Cardiac muscle cell (in vitro differentiated cells and primary cell): ENCODE measurements at regions not wholly inside any gene's neighbourhood (a gene's known extent, or its start where the extent isn't known, plus 50 kb on each side); places are given as distances from the start of the nearest gene placed in this dataset.

Experiments used
- DNase-seq, 2 donors: peaks; one replicate each; pipeline versions ENCODE4 v3.0.0 to v3.0.0-alpha.2; 2010 to 2017; ENCODE audit warnings: low read depth in 1 of 2, low spot score in 1 of 2
- H3K27ac ChIP-seq: fragments of 200-600 bp; sonication (generic); 2 replicates; pipeline ENCODE4 v1.5.1; 2016
- H3K27me3 ChIP-seq: fragments of 200-600 bp; sonication (generic); 2 replicates; pipeline ENCODE4 v1.6.0; 2016; ENCODE audit warnings: control low read depth
- H3K36me3 ChIP-seq: fragments of 200-600 bp; sonication (generic); 2 replicates; pipeline ENCODE4 v1.5.1; 2016; ENCODE audit warnings: control low read depth
- H3K4me1 ChIP-seq: fragments of 200-600 bp; sonication (generic); 2 replicates; pipeline ENCODE4 v1.8.1; 2017; ENCODE audit warnings: low read depth, mild to moderate bottlenecking, mixed run types
- H3K4me3 ChIP-seq: fragments of 200-600 bp; sonication (generic); 2 replicates; pipeline ENCODE4 v1.5.1; 2016; ENCODE audit warnings: mild to moderate bottlenecking
- H3K9me3 ChIP-seq: fragments of 200-600 bp; sonication (generic); 2 replicates; pipeline ENCODE4 v1.5.1; 2017; ENCODE audit warnings: low read depth, mild to moderate bottlenecking, control low read depth
- TF ChIP-seq, protein P1 (sequence below): IDR thresholded peaks from 2 replicates; pipeline ENCODE4 v1.5.1; 2012; ENCODE audit warnings: low read depth, mild to moderate bottlenecking, low read length

DNA sequence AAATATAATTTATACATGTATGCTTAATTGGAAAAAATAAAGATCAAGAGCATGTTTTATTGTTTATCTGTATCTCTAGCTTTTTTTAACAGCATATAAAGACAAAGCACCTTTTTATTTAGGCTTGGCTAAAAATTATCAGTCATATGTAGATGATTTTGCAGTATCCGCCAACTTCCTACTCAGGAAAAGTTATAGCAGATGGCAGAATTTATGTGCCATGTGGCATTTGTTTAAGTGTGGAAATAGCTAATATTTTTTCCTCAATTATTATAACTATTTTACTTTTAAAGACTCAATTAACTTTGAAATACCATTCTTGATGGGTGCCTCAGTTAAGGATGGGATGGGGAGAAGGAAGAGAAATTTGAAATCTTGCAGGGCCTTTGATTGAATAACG is 762.1 kb upstream of the RBFOX1 start:
- DNase-seq = no peak
- Histone ChIP-seq H3K27me3 (peaks cover 3% of the 10 kb centered on the region), H3K36me3 (no peaks in the 10 kb centered on the region), H3K4me1 (no peaks in the 10 kb centered on the region), H3K9me3 (no peaks in the 10 kb centered on the region), H3K4me3 (no peak overlapping the region), H3K27ac (no peak overlapping the region)
- TF ChIP-seq, protein P1, sequence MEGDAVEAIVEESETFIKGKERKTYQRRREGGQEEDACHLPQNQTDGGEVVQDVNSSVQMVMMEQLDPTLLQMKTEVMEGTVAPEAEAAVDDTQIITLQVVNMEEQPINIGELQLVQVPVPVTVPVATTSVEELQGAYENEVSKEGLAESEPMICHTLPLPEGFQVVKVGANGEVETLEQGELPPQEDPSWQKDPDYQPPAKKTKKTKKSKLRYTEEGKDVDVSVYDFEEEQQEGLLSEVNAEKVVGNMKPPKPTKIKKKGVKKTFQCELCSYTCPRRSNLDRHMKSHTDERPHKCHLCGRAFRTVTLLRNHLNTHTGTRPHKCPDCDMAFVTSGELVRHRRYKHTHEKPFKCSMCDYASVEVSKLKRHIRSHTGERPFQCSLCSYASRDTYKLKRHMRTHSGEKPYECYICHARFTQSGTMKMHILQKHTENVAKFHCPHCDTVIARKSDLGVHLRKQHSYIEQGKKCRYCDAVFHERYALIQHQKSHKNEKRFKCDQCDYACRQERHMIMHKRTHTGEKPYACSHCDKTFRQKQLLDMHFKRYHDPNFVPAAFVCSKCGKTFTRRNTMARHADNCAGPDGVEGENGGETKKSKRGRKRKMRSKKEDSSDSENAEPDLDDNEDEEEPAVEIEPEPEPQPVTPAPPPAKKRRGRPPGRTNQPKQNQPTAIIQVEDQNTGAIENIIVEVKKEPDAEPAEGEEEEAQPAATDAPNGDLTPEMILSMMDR = no peak

DNA sequence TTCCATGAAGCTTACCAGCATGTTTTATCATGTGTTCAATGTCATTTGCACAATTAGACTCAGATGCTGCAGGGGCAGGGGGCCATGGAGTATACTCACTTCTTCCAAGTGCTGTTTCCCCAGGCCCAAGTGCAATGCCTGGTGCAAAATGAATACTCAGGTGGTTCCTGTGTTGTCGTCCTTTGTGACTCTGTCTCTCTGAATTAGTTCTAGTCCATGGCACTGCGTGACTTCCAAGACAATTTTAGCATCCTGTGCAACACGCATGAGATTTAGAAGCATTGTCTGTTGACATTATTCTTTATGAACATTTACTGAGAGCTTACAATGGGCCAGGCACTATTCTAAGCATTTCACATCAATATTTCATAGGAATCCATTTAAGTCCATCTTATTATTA is 769.7 kb upstream of the RBFOX1 start:
- Histone ChIP-seq H3K27ac (no peak overlapping the region), H3K4me3 (no peak overlapping the region), H3K27me3 (no peaks in the 10 kb centered on the region), H3K9me3 (no peaks in the 10 kb centered on the region), H3K36me3 (no peaks in the 10 kb centered on the region), H3K4me1 (no peaks in the 10 kb centered on the region)
- TF ChIP-seq, protein P1 = no peak
- DNase-seq = no peak

DNA sequence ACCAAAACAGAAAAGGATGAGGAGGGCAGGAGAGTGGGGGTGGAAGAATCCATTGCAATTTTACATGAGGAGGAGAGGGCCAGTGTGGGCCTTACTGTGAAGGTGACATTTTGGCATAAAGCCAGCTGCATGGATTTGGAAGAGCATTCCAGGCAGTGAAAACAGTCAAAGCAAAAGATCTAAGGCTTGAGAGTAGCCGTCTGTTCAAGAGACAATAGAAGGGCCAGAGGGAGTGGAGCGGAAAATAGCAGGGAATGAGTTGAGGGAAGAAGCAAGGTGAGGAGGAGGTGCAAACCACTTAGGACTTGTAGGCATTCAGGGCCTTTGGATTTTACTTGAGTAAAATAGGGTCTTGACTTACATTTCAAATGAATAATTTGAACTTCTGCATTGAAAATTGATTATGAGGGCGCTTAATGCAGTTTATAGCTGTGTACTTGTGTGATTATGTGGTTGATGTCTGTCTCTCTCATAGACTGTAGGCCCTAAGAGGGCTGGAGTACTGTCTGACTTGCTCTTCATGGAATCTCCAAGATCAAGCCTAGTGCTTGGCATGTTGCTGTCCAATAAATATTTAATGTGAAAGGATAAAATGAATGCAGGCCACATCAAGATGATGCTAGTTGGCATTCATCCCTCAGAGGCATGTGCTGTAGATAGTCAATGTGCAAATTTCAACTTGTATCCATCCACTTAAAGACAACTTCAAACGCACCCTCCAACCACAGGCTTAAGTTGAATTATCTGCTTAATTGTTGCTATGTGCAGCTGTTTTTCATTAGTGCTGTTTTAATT is 772.1 kb upstream of the RBFOX1 start:
- H3K27ac ChIP-seq = no peak overlapping the region
- H3K36me3 ChIP-seq = no peaks in the 10 kb centered on the region
- H3K27me3 ChIP-seq = no peaks in the 10 kb centered on the region
- no peak for DNase-seq
- TF ChIP-seq, protein P1 = no peak
- no peaks in the 10 kb centered on the region for H3K4me1 ChIP-seq
- no peaks in the 10 kb centered on the region for H3K9me3 ChIP-seq
- H3K4me3 ChIP-seq = no peak overlapping the region

DNA sequence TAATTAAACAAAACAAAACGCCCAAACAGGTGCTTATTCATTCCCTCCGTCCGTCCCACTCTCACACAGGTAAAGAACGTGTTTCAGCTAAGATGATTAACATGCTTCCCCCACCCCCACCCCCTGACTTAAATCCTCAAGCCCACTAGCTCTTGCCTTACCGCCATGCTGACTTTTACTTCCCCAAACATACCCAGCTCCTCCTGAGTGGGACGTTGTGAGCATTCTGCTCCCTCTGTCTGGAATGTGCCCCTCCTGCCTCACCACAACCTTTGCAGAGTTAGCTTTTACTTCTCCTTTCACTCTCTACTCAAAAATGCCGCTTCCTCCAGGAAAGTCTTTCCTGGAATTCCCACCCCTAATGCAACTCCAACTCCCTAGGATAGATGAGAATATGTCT is 774.0 kb upstream of the RBFOX1 start:
- H3K36me3 ChIP-seq = no peaks in the 10 kb centered on the region
- H3K27me3 ChIP-seq = no peaks in the 10 kb centered on the region
- H3K4me1 ChIP-seq = no peaks in the 10 kb centered on the region
- no peak overlapping the region for H3K27ac ChIP-seq
- TF ChIP-seq, protein P1 = no peak
- DNase-seq = no peak
- no peaks in the 10 kb centered on the region for H3K9me3 ChIP-seq
- H3K4me3 ChIP-seq = no peak overlapping the region

DNA sequence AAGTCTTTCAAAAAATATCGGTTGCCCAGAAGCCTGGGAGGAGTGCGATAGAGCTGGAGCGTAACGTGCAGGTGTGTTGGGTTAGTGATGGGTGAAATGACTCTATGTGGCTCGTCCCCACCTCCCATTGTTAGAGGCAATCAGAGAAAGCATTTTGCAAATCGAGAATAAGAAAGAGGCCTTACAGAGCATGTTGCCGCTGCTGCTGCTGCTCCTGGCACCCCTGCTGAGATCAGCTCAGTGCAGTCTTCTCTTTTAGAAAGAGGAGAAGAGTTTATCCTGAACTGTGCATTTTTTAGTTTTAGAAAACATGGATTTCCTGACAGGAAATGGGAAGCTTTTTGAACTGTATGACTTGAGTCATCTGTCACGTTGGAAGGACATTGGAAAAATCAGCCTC is 774.5 kb upstream of the RBFOX1 start:
- Histone ChIP-seq H3K27ac (no peak overlapping the region), H3K4me3 (no peak overlapping the region), H3K36me3 (no peaks in the 10 kb centered on the region), H3K27me3 (no peaks in the 10 kb centered on the region), H3K4me1 (no peaks in the 10 kb centered on the region), H3K9me3 (no peaks in the 10 kb centered on the region)
- DNase-seq = no peak
- TF ChIP-seq, protein P1 = no peak
